Fibroblast of skin of left biceps (primary cell): ENCODE measurements at regions not wholly inside any gene's neighbourhood (a gene's known extent, or its start where the extent isn't known, plus 50 kb on each side); places are given as distances from the start of the nearest gene placed in this dataset.

Experiments
- DNase-seq, 2 experiments: peaks; one replicate each; pipeline ENCODE4 v3.0.0-alpha.2; 2013; ENCODE audit warnings: low read depth in 2 of 2

- DNase-seq: no peak
Observed at GRCh38 chr5:124234022-124234769, 512.2 kb downstream of the ZNF608 start.

- no peak for DNase-seq
Observed at GRCh38 chr5:124232515-124232914, 513.9 kb downstream of the ZNF608 start.

GRCh38 chr5:124231802-124232201 lies 514.6 kb downstream of the ZNF608 start:
- DNase-seq: no peak

GRCh38 chr5:124231230-124231629 lies 515.2 kb downstream of the ZNF608 start:
- no peak for DNase-seq

GRCh38 chr5:124230456-124230855 lies 516.0 kb downstream of the ZNF608 start:
- DNase-seq: no peak

- no peak for DNase-seq
Observed at GRCh38 chr5:124229352-124229751, 517.1 kb downstream of the ZNF608 start.

GRCh38 chr5:124227914-124228313 lies 518.5 kb downstream of the ZNF608 start:
- DNase-seq: no peak

GRCh38 chr5:124220418-124220817 lies 526.0 kb downstream of the ZNF608 start:
- DNase-seq: no peak

- no peak for DNase-seq
Observed at GRCh38 chr5:124212934-124213333, 533.5 kb downstream of the ZNF608 start.

GRCh38 chr5:124210111-124210910 lies 536.1 kb downstream of the ZNF608 start:
- DNase-seq: no peak

- DNase-seq: no peak
Observed at GRCh38 chr5:124207118-124207517, 539.3 kb downstream of the ZNF608 start.

- DNase-seq: no peak
Observed at GRCh38 chr5:124206540-124206939, 539.9 kb downstream of the ZNF608 start.

GRCh38 chr5:124203303-124203702 lies 543.1 kb downstream of the ZNF608 start:
- no peak for DNase-seq

- DNase-seq: no peak
Observed at GRCh38 chr5:124200381-124200780, 546.1 kb downstream of the ZNF608 start.

GRCh38 chr5:124199893-124200292 lies 546.5 kb downstream of the ZNF608 start:
- DNase-seq: no peak

- DNase-seq: no peak
Observed at GRCh38 chr5:124195411-124195810, 551.0 kb downstream of the ZNF608 start.

GRCh38 chr5:124194282-124194681 lies 552.2 kb downstream of the ZNF608 start:
- no peak for DNase-seq

GRCh38 chr5:124193371-124193789 lies 553.1 kb downstream of the ZNF608 start:
- DNase-seq: peak; percentile 49 to 51

- DNase-seq: no peak
Observed at GRCh38 chr5:124192716-124193115, 553.7 kb downstream of the ZNF608 start.

GRCh38 chr5:124185716-124186115 lies 560.7 kb downstream of the ZNF608 start:
- DNase-seq: no peak

- DNase-seq: no peak
Observed at GRCh38 chr5:124182133-124182532, 564.3 kb downstream of the ZNF608 start.

- peak in 1 of 2 experiments; percentile 58 for DNase-seq
Observed at GRCh38 chr5:124180875-124181461, 565.5 kb downstream of the ZNF608 start.
